GM19468 (cell line): ENCODE measurements at regions not wholly inside any gene's neighbourhood (a gene's known extent, or its start where the extent isn't known, plus 50 kb on each side); places are given as distances from the start of the nearest gene placed in this dataset.

Source experiments
- ATAC-seq: cut with Tn5 transposase; IDR thresholded peaks from one replicate; pipeline ENCODE4 v1.9.1; 2021; ENCODE audit warnings: mild to moderate bottlenecking, moderate library complexity, moderate number of reproducible peaks; ENCODE audit not compliant: unreplicated experiment; ENCODE audit errors: extremely low read depth

DNA sequence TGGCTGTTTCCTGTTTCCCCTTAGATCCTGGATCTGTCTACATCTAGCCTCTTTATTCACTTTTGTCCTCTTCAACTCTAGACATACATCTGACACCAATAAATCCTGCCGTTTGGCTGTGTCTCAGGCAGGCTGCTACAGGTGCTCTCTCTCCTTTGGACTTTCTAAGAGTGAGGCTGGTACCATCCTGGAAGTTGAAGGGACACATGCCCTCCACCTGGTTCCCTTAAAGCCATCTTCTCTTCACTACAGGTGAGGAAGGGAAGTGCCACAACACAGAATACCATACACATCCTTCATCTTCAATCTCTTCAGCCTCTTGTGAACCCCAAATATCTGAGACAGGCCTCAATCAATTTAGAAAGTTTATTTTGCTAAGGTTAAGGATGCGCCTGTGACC is 137.9 kb downstream of the BACH1 start:
- ATAC-seq: no peak

DNA sequence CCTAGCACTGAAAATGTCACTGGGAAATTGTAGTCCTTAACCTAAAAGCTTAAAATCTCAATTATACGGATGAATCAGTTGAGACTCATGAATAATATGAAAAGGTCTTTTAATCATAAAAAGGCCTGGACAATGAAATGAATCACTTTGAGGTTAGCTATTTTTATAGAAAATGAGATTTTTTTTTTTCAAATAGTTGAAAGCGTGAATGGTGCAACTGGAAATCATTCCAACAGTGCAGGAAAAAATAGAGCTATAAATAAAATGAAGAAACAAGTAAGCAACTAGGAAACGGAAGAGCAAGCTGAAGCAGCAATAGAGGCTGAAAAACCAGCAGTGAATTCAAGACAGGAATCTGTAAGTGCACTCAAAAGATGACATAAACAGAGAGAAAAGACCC is 142.9 kb downstream of the BACH1 start:
- ATAC-seq: no peak

DNA sequence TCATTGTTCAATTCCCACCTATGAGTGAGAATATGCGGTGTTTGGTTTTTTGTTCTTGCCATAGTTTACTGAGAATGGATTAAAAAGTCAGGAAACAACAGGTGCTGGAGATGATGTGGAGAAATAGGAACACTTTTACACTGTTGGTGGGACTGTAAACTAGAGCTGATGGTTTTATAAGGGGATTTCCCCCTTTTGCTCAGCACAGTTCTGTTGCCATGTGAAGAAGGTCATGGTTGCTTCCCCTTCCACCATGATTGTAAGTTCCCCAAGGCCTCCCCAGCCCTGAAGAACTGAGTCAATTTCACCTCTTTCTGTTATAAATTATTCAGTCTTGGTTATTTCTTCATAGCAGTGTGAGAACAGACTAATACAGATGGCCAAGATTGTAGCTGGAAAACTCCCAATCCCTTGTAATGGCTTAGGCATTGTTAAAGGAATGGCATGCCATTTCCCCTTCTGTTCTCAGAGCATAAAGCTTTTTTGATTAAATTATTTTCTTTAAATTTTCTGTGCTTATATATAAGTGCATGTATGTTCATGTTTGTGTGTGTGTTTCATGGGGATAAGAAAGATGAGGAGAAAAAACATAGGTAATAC is 144.8 kb downstream of the BACH1 start:
- no peak for ATAC-seq

DNA sequence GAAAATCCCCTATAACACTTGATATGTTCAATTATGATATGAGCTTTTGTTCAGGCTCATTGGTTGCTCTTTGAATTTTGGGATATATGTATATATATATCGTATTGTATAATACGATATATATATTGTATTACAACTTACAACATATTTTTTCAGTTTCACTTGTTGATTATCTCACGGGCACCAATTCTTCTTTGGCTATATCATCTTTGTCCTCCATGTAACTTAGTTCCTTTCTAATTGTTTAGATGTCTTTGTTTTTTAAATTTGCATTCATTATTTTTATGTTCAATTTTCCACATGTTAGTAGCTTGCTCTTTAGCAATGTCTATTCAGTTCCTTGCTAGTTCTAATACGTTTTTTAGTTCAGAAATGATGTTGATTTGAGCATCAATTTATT is 150.0 kb downstream of the BACH1 start:
- no peak for ATAC-seq

DNA sequence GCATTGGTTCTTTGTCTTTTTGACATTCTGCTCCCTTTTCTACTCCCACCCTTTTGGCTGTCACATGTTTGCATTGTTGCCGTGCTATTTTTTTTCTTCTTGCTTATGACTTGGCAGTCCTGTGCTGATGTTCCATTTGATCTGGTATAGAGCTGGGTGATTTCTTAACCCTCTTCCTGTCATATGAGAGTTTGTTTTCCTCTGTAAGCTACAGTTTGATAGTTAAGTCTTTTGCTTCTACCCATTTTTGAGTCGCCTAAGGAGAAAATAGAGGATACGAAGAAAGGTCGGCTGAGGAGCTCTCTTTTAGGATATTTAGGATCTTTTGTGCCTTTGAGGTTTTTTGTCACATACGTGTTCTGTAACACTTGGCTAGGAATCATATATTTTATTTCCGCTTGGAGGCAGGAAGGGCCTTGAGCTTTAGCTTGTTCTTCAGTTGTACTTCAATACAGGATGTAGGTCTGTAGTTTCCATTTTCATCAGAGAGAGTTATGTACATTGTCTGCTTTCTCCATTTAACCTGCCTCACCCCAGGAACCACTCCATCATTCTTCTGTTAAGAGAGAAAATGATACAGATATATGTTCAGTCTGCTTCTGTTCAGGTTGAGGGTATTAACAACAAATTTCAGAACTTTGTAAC is 150.7 kb downstream of the BACH1 start:
- no peak for ATAC-seq

DNA sequence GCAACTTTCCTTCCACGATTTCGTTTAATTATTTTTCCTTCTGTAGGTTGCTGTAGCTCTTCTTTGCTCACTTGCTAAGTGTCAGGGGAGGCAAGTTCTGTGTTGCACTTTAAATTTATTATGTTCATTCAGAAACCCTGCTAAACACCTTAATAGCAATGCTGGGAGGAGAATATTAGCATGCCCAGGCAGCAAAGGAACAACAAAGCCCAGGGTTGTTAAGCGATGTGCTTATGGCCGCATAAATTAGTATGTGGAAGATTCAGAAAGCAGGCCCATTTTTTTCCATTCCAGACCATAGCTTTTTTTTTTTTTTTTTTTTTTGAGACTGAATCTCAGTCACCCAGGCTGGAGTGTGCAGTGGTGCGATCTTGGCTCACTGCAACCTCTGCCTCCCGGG is 151.3 kb downstream of the BACH1 start:
- ATAC-seq: no peak

DNA sequence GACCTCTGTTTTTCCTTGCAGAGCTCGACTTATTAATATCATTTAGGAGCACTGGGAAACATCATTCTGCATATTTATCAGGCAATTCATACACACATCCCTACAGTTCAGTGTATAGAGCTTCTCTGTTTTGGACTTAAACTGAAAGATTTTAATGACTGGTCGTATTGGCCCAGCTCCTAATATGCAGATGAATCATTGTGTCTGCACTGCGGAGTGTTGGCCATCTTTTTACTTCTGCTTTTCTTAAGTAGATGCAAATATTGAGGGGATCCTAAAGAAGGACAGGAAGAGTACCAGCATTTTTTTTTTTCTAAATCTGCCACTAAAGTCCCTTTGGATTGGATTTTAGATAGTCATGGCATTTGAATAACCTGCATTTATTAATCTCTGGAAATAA is 154.8 kb downstream of the BACH1 start:
- ATAC-seq: no peak

- no peak for ATAC-seq
Measured at GRCh38 chr21:29454179-29454578, 155.5 kb downstream of the BACH1 start.

GRCh38 chr21:29462479-29462878 is 163.8 kb downstream of the BACH1 start:
- ATAC-seq: no peak

DNA sequence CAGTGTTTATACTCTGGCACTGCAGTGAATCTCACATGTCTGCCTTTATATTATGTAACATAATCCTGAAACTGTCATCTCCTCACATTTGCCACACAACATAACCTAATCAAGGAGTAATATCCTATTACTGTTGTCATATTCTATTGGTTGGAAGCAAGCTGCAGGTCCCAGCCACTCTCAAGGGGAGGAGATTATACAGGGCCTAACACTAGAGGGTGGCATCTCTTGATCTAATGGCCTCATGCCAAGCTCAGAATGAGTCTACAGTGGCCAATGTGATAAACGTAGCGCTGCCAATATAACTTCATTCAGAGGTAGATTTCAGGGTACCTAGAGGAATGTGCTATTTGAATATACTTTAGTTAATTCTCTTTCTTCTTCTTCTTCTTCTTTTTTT is 166.8 kb downstream of the BACH1 start:
- ATAC-seq: no peak

DNA sequence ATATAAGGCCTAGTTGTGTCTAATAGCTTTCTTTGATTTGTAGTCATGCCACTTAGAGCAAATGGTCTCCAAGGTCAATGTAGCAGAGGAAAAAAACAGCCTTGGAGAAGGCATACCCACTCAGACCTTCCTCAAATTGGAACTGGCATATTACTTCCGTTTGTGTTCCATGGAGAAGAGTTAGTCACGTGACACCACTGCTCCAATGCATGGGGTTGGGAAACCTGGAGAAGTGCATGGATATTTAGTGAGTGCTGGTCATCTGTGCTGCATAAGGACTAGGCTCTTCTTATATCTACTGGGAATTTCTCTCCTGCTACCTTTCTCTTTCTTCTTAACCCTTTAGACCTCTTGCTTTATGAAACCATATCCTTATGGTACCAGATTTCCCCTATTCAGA is 167.8 kb downstream of the BACH1 start:
- no peak for ATAC-seq

- no peak for ATAC-seq
Measured at GRCh38 chr21:29470397-29470796, 171.7 kb downstream of the BACH1 start.

DNA sequence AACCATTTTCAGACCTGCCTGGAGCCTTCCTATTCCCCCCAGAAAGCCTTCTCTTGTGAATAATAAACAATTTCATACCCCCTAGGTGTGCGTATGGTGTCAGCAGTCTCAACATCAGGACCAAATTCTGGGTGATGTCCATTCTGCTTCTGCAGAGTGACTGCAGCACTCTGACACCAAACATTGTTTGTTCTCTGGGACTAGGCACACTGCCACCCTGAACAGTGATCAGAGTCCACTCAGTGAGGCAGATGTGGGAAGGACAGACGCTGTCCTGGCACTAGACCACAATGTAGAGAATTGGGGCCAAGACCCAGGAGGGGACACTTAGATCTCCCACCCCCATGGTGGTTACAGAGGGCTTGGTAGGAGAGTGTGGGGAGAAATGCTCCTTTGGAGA is 175.1 kb downstream of the BACH1 start:
- ATAC-seq: no peak

- no peak for ATAC-seq
Measured at GRCh38 chr21:29475329-29475728, 176.6 kb downstream of the BACH1 start.

- ATAC-seq: no peak
Measured at GRCh38 chr21:29477347-29477746, 178.6 kb downstream of the BACH1 start.

DNA sequence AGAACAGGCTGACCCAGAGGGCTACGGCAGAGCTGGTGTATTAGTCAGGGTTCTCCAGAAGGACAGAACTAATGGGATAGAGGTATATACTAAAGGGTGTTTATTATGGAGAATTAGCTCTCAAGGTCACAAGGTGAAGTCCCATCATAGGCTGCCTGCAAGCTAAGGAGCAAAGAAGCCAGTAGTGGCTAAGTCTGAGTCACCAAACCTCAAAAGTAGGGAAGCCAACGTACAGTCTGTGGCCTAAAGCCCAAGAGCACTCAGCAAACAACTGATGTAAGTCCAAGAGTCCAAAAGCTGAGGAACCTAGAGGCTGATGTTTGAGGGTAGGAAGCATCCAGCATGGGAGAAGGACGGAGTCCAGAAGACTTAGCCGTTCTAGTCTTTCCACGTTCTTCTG is 179.2 kb downstream of the BACH1 start:
- ATAC-seq: no peak

DNA sequence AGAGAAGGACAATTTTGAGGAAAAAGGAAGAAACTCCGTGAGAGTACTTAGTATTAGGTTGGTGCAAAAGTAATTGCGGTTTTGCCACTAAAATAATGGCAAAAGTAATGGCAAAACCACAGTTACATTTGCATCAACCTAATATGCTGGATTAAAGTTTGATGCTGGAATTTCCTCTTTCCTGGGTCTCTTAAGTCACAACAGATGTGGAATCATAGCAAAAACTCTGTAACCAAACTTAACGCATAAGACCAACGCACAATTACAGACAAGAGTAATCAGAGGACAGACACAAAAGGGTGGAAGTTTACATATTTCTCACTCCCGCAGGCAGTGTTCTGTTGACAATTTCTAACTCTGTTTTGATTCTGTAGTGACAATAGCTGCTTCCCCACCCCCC is 182.4 kb downstream of the BACH1 start:
- no peak for ATAC-seq

GRCh38 chr21:29481641-29482040 is 182.9 kb downstream of the BACH1 start:
- ATAC-seq: no peak

GRCh38 chr21:29486306-29486807 is 187.6 kb downstream of the BACH1 start:
- ATAC-seq: no peak
